Endothelial cell of umbilical vein (primary cell): ENCODE measurements at regions not wholly inside any gene's neighbourhood (a gene's known extent, or its start where the extent isn't known, plus 50 kb on each side); places are given as distances from the start of the nearest gene placed in this dataset.

Experiments
- BruUV-seq: library from RNA; stranded (reverse); fragments of 400-500 nt; replicated peaks from 2 replicates; lab custom pipeline; 2021; lab: Mats Ljungman, UMichigan
- CTCF ChIA-PET: fragments of 300-600, 350-600 bp; sonication (Branson Sonifier 250); formaldehyde crosslinking; loops from one replicate; lab custom pipeline; 2021; ENCODE audit warnings: antibody characterized with exemption, inconsistent platforms; lab: Charles Lee
- POLR2A ChIA-PET: fragments of 300-600, 350-600 bp; sonication (Branson Sonifier 250); formaldehyde crosslinking; loops from one replicate; lab custom pipeline; 2021; ENCODE audit warnings: antibody characterized with exemption, inconsistent platforms; lab: Charles Lee
- DNase-seq: peaks from one replicate; pipeline ENCODE4 v3.0.0-alpha.2; 2011; ENCODE audit warnings: low read depth, low spot score
- FAIRE-seq: peaks from 2 replicates; lab custom pipeline; 2011; peaks lifted over from hg19 to GRCh38; lab: Jason Lieb, UNC
- H2AFZ ChIP-seq: 2 replicates; pipeline ENCODE4 v1.6.0; 2012; ENCODE audit warnings: low read depth, low read length, control low read depth, inconsistent platforms
- H3K27ac ChIP-seq: 2 replicates; pipeline ENCODE4 v1.5.1; 2011; ENCODE audit warnings: low read depth, mild to moderate bottlenecking, control low read depth, low read length, moderate library complexity; ENCODE audit not compliant: insufficient read depth
- H3K27me3 ChIP-seq, 2 experiments: 2 replicates each; pipeline versions ENCODE4 v1.6.0 to v1.6.1; 2011; ENCODE audit warnings: low read length in 2 of 2, mixed read lengths in 1 of 2; ENCODE audit not compliant: control insufficient read depth in 2 of 2, insufficient read depth in 2 of 2
- H3K36me3 ChIP-seq, 2 experiments: 2 replicates in 1 of 2; 3 replicates in 1 of 2; pipeline ENCODE4 v1.5.1; 2011; ENCODE audit warnings: low read length in 2 of 2, mild to moderate bottlenecking in 1 of 2, moderate library complexity in 1 of 2; ENCODE audit not compliant: control insufficient read depth in 2 of 2, insufficient read depth in 2 of 2; ENCODE audit errors: extremely low read depth in 1 of 2
- H3K4me1 ChIP-seq: 3 replicates; pipeline ENCODE4 v1.5.1; 2011; ENCODE audit warnings: mild to moderate bottlenecking, low read length; ENCODE audit not compliant: control insufficient read depth, insufficient read depth; ENCODE audit errors: extremely low read depth
- H3K4me2 ChIP-seq: 2 replicates; pipeline ENCODE4 v1.6.1; 2011; ENCODE audit warnings: low read length, control low read depth, mixed read lengths; ENCODE audit not compliant: insufficient read depth
- H3K4me3 ChIP-seq, 3 experiments: fragments of 200-600 bp in 1 of 3; sonication (generic), shearing (Covaris generic) in 1 of 3; replicated peaks in 1 of 3; 2 replicates each; pipeline ENCODE4 v1.5.1; 2011 to 2016; ENCODE audit warnings: control low read depth in 3 of 3, low read length in 3 of 3, mild to moderate bottlenecking in 2 of 3, inconsistent platforms in 1 of 3, low read depth in 1 of 3, moderate library complexity in 1 of 3; ENCODE audit not compliant: insufficient read depth in 1 of 3
- H3K79me2 ChIP-seq: 2 replicates; pipeline ENCODE4 v1.6.0; 2012; ENCODE audit warnings: low read length, inconsistent platforms; ENCODE audit not compliant: control insufficient read depth, insufficient read depth
- H3K9ac ChIP-seq: replicated peaks from 2 replicates; pipeline ENCODE3; 2011; ENCODE audit warnings: low read length, control low read depth; ENCODE audit not compliant: insufficient read depth; ENCODE audit errors: extremely low read depth
- H3K9me1 ChIP-seq: replicated peaks from 3 replicates; pipeline ENCODE4 v1.6.0; 2011; ENCODE audit warnings: mild to moderate bottlenecking, low read length; ENCODE audit not compliant: control insufficient read depth, insufficient read depth; ENCODE audit errors: extremely low read depth
- H3K9me3 ChIP-seq: replicated peaks from 2 replicates; pipeline ENCODE4 v1.5.1; 2012; ENCODE audit warnings: low read length, inconsistent platforms; ENCODE audit not compliant: control insufficient read depth, insufficient read depth
- H4K20me1 ChIP-seq: replicated peaks from 2 replicates; pipeline ENCODE3; 2011; ENCODE audit warnings: mild to moderate bottlenecking, low read length; ENCODE audit not compliant: control insufficient read depth, insufficient read depth; ENCODE audit errors: extremely low read depth
- CTCF ChIP-seq, 2 donors: IDR thresholded peaks; 1 replicate in 1 of 2; 2 replicates in 1 of 2; pipeline ENCODE4 v1.5.1; 2011; ENCODE audit warnings: low read length in 2 of 2, mild to moderate bottlenecking in 2 of 2, moderate library complexity in 2 of 2, control low read depth in 1 of 2, inconsistent platforms in 1 of 2, low read depth in 1 of 2; ENCODE audit not compliant: insufficient read depth in 1 of 2; ENCODE audit errors: extremely low read depth in 1 of 2
- EZH2 ChIP-seq: IDR thresholded peaks from 2 replicates; pipeline ENCODE4 v1.6.1; 2012; ENCODE audit warnings: borderline replicate concordance, low read depth, mild to moderate bottlenecking, moderate library complexity, low read length, inconsistent platforms; ENCODE audit not compliant: severe bottlenecking
- JUN ChIP-seq: IDR thresholded peaks from 2 replicates; pipeline ENCODE4 v1.6.1; 2011; ENCODE audit warnings: borderline replicate concordance, low read depth; ENCODE audit not compliant: insufficient read length, insufficient read depth
- MAX ChIP-seq: IDR thresholded peaks from 2 replicates; pipeline ENCODE4 v1.6.1; 2011; ENCODE audit not compliant: insufficient read depth, insufficient read length
- MYC ChIP-seq: IDR thresholded peaks from one replicate; pipeline ENCODE4 v1.6.1; 2011; ENCODE audit warnings: mild to moderate bottlenecking, low read depth, low read length
- POLR2A ChIP-seq: IDR thresholded peaks from 2 replicates; pipeline ENCODE4 v1.6.1; 2012; ENCODE audit warnings: low read depth, mild to moderate bottlenecking, control low read depth, low read length
- POLR2AphosphoS5 ChIP-seq: IDR thresholded peaks from 2 replicates; pipeline ENCODE4 v1.6.1; 2012; ENCODE audit warnings: low read depth, mild to moderate bottlenecking, control low read depth, low read length, moderate library complexity; ENCODE audit not compliant: insufficient read depth
- dilution Hi-C: fragments of 300-500 bp; cut with MboI; formaldehyde crosslinking; loops from one replicate; pipeline ENCODE4 v1.15.0; 2019; ENCODE audit warnings: low sequenced_read_pairs; ENCODE audit not compliant: extremely low pct_ligation_motif_present
- intact Hi-C: fragments of 100-400 bp; cut with micrococcal nuclease; formaldehyde crosslinking; loops from one replicate; pipeline ENCODE4 v1.10.0; 2022

- Histone ChIP-seq H3K9me3 (no peaks in the 10 kb centered on the region), H3K4me1 (no peaks in the 10 kb centered on the region), H3K27me3 (no peaks in the 10 kb centered on the region), H4K20me1 (no peaks in the 10 kb centered on the region), H3K79me2 (no peaks in the 10 kb centered on the region), H3K9ac (no peak overlapping the region), H3K4me2 (no peak overlapping the region), H3K4me3 (no peak overlapping the region), H3K27ac (no peak overlapping the region), H3K36me3 (no peaks in the 10 kb centered on the region), H2AFZ (no peak overlapping the region), H3K9me1 (no peaks in the 10 kb centered on the region)
- ChIA-PET CTCF (interaction anchor here (1.4 kb wide), 1 partner anchor 166 kb away, joined by 3 read pairs; no protein-coding TSS in a partner anchor), POLR2A (no interaction called here)
- FAIRE-seq (no peak), DNase-seq (peak; percentile 11)
- dilution Hi-C loops, result no loop called here
- intact Hi-C loops, result no loop called here
- BruUV-seq, result no TSS peak
- no peak for TF ChIP-seq MAX
- TF ChIP-seq POLR2AphosphoS5, result no peak
- TF ChIP-seq MYC, result no peak
- TF ChIP-seq JUN, result no peak
- TF ChIP-seq POLR2A, result no peak
- TF ChIP-seq EZH2, result no peak
- TF ChIP-seq CTCF (IDR thresholded peaks at IDR 0.05; ENCODE audit: extremely low read depth in 1 of 2, insufficient read depth in 1 of 2, low read depth in 1 of 2, low read length in 2 of 2), result no peak
These were observed 85.5 kb upstream of the ACSL1 start for GRCh38 chr4:184911310-184911709.
